ENCODE measurements at regions not wholly inside any gene's neighbourhood (a gene's known extent, or its start where the extent isn't known, plus 50 kb on each side); places are given as distances from the start of the nearest gene placed in this dataset.
A peak's percentile ranks its signal among the peaks of the same experiment; 100 is the strongest.
"Not testable (repeated sequence)": the region's sequence is repeated elsewhere in the genome, so short reads cannot be mapped to it uniquely, and the experiment has no call there.

GRCh38 chrX:52585892-52586291 is 68.8 kb downstream of the SSX7 start:
- H3K36me3 ChIP-seq (ENCODE audit: control insufficient read depth in 2 of 2, extremely low read depth in 1 of 2, insufficient read depth in 1 of 2, low read length in 1 of 2): no peaks in the 10 kb centered on the region
- Mint-ChIP-seq H3K27me3 (peaks cover 4 to 20% of the 10 kb centered on the region in 2 donors), H3K36me3 (no peaks in the 10 kb centered on the region), H3K4me3 (no peak overlapping the region), H3K4me1 (no peaks in the 10 kb centered on the region), H3K27ac (no peak overlapping the region), H3K9me3 (no peaks in the 10 kb centered on the region)
- H3K27ac ChIP-seq (ENCODE audit: low read length): no peak overlapping the region
- H3K9me3 ChIP-seq: no peaks in the 10 kb centered on the region
- no peaks in the 10 kb centered on the region for H3K27me3 ChIP-seq (replicated peaks in 1 of 2; ENCODE audit: control insufficient read depth in 2 of 2, extremely low read depth in 1 of 2, insufficient read depth in 2 of 2, low read length in 1 of 2)
- no peaks in the 10 kb centered on the region for H3K4me1 ChIP-seq (ENCODE audit: control insufficient read depth in 1 of 2, extremely low read depth in 1 of 2, insufficient read depth in 2 of 2, low read length in 2 of 2)
- ChIA-PET CTCF (no interaction called here), POLR2A (no interaction called here)
- ATAC-seq (replicated peaks in 1 of 4): no peak
- WGBS (ENCODE audit: insufficient coverage): no CpG with 5 or more reads among the region's 3 CpGs
- no peak overlapping the region for H3K4me3 ChIP-seq (ENCODE audit: control insufficient read depth in 1 of 2, extremely low read depth in 1 of 2, low read length in 1 of 2)
- DNase-seq: no peak

GRCh38 chrX:52577464-52578173 is 60.8 kb upstream of the XAGE1B start:
- POLR2A ChIA-PET: no interaction called here
- CTCF ChIA-PET: no interaction called here
- H3K4me3 Mint-ChIP-seq: no peak overlapping the region

GRCh38 chrX:52576946-52577345 is 60.1 kb upstream of the XAGE1B start:
- peaks cover 1 to 5% (median 2%) of the 10 kb centered on the region in 3 donors for H3K4me1 Mint-ChIP-seq
- POLR2A ChIA-PET: no interaction called here
- Histone ChIP-seq H3K27ac (ENCODE audit: low read length) (no peak overlapping the region), H3K27me3 (replicated peaks in 1 of 2; ENCODE audit: control insufficient read depth in 2 of 2, extremely low read depth in 1 of 2, insufficient read depth in 2 of 2, low read length in 1 of 2) (peaks cover 0 to 4% of the 10 kb centered on the region in 2 experiments), H3K4me1 (ENCODE audit: control insufficient read depth in 1 of 2, extremely low read depth in 1 of 2, insufficient read depth in 2 of 2, low read length in 2 of 2) (no peaks in the 10 kb centered on the region), H3K4me3 (ENCODE audit: control insufficient read depth in 1 of 2, extremely low read depth in 1 of 2, low read length in 1 of 2) (no peak overlapping the region), H3K9me3 (no peaks in the 10 kb centered on the region), H3K36me3 (ENCODE audit: control insufficient read depth in 2 of 2, extremely low read depth in 1 of 2, insufficient read depth in 1 of 2, low read length in 1 of 2) (no peaks in the 10 kb centered on the region)
- H3K9me3 Mint-ChIP-seq: no peaks in the 10 kb centered on the region
- CTCF ChIA-PET: no interaction called here
- peaks cover 2 to 5% of the 10 kb centered on the region in 2 donors for H3K27me3 Mint-ChIP-seq
- DNase-seq (no peak), ATAC-seq (replicated peaks in 1 of 4) (no peak)
- H3K36me3 Mint-ChIP-seq: no peaks in the 10 kb centered on the region
- H3K4me3 Mint-ChIP-seq: no peak overlapping the region
- no CpG with 5 or more reads among the region's 8 CpGs for WGBS (ENCODE audit: insufficient coverage)
- no peak overlapping the region for H3K27ac Mint-ChIP-seq

More at GRCh38 chrX:52577464-52578173, 60.8 kb upstream of the XAGE1B start:
- DNase-seq: no peak
- peaks cover 5 to 10% of the 10 kb centered on the region in 2 donors for H3K27me3 Mint-ChIP-seq
- no peak overlapping the region for H3K27ac Mint-ChIP-seq
- Histone ChIP-seq H3K4me3 (ENCODE audit: control insufficient read depth in 1 of 2, extremely low read depth in 1 of 2, low read length in 1 of 2) (no peak overlapping the region), H3K27ac (ENCODE audit: low read length) (no peak overlapping the region), H3K4me1 (ENCODE audit: control insufficient read depth in 1 of 2, extremely low read depth in 1 of 2, insufficient read depth in 2 of 2, low read length in 2 of 2) (no peaks in the 10 kb centered on the region), H3K27me3 (replicated peaks in 1 of 2; ENCODE audit: control insufficient read depth in 2 of 2, extremely low read depth in 1 of 2, insufficient read depth in 2 of 2, low read length in 1 of 2) (peaks cover 0 to 4% of the 10 kb centered on the region in 2 experiments), H3K9me3 (no peaks in the 10 kb centered on the region), H3K36me3 (ENCODE audit: control insufficient read depth in 2 of 2, extremely low read depth in 1 of 2, insufficient read depth in 1 of 2, low read length in 1 of 2) (no peaks in the 10 kb centered on the region)
- H3K9me3 Mint-ChIP-seq: no peaks in the 10 kb centered on the region
- H3K4me1 Mint-ChIP-seq: peaks cover 1 to 5% (median 2%) of the 10 kb centered on the region in 3 donors
- no peaks in the 10 kb centered on the region for H3K36me3 Mint-ChIP-seq
- WGBS (ENCODE audit: insufficient coverage): 79% methylated on average over 3 of the region's 15 CpGs
- no peak for ATAC-seq (replicated peaks in 1 of 4)

- H3K4me3 Mint-ChIP-seq: no peak overlapping the region
- H3K4me3 ChIP-seq (ENCODE audit: control insufficient read depth in 1 of 2, extremely low read depth in 1 of 2, low read length in 1 of 2): no peak overlapping the region
- no peaks in the 10 kb centered on the region for H3K36me3 ChIP-seq (ENCODE audit: control insufficient read depth in 2 of 2, extremely low read depth in 1 of 2, insufficient read depth in 1 of 2, low read length in 1 of 2)
- ChIA-PET CTCF (interaction anchor here in 1 of 2 donors (1.3 kb wide), 1 partner anchor 419 kb away, joined by 4 read pairs; no protein-coding TSS in a partner anchor), POLR2A (no interaction called here)
- peaks cover 1 to 5% (median 2%) of the 10 kb centered on the region in 3 donors for H3K4me1 Mint-ChIP-seq
- ATAC-seq (replicated peaks in 1 of 4): no peak
- 60% methylated on average over 2 of the region's 5 CpGs for WGBS (ENCODE audit: insufficient coverage)
- no peaks in the 10 kb centered on the region for H3K9me3 ChIP-seq
- DNase-seq: no peak
- H3K27me3 ChIP-seq (replicated peaks in 1 of 2; ENCODE audit: control insufficient read depth in 2 of 2, extremely low read depth in 1 of 2, insufficient read depth in 2 of 2, low read length in 1 of 2): peaks cover 0 to 4% of the 10 kb centered on the region in 2 experiments
- H3K4me1 ChIP-seq (ENCODE audit: control insufficient read depth in 1 of 2, extremely low read depth in 1 of 2, insufficient read depth in 2 of 2, low read length in 2 of 2): no peaks in the 10 kb centered on the region
- H3K27ac ChIP-seq (ENCODE audit: low read length): no peak overlapping the region
- no peaks in the 10 kb centered on the region for H3K36me3 Mint-ChIP-seq
- H3K27ac Mint-ChIP-seq: no peak overlapping the region
- H3K9me3 Mint-ChIP-seq: no peaks in the 10 kb centered on the region
- peaks cover 2 to 5% of the 10 kb centered on the region in 2 donors for H3K27me3 Mint-ChIP-seq
These were observed 59.6 kb upstream of the XAGE1B start for GRCh38 chrX:52576474-52576873.

GRCh38 chrX:52574416-52575275 is 57.8 kb upstream of the XAGE1B start:
- H3K4me3 Mint-ChIP-seq: no peak overlapping the region
- ChIA-PET POLR2A (no interaction called here), CTCF (no interaction called here)
- ATAC-seq (replicated peaks in 1 of 4) (no peak), DNase-seq (peak in 14 of 35 experiments; percentile 1 to 51 (median 4))
- H3K4me1 Mint-ChIP-seq: peaks cover 1 to 5% (median 2%) of the 10 kb centered on the region in 3 donors
- no CpG with 5 or more reads among the region's 15 CpGs for WGBS (ENCODE audit: insufficient coverage)
- H3K36me3 ChIP-seq (ENCODE audit: control insufficient read depth in 2 of 2, extremely low read depth in 1 of 2, insufficient read depth in 1 of 2, low read length in 1 of 2): no peaks in the 10 kb centered on the region
- H3K36me3 Mint-ChIP-seq: no peaks in the 10 kb centered on the region
- H3K27ac Mint-ChIP-seq: no peak overlapping the region
- no peak overlapping the region for H3K4me3 ChIP-seq (ENCODE audit: control insufficient read depth in 1 of 2, extremely low read depth in 1 of 2, low read length in 1 of 2)
- H3K9me3 ChIP-seq: no peaks in the 10 kb centered on the region
- peaks cover 0 to 4% of the 10 kb centered on the region in 2 experiments for H3K27me3 ChIP-seq (replicated peaks in 1 of 2; ENCODE audit: control insufficient read depth in 2 of 2, extremely low read depth in 1 of 2, insufficient read depth in 2 of 2, low read length in 1 of 2)
- peaks cover 2 to 5% of the 10 kb centered on the region in 2 donors for H3K27me3 Mint-ChIP-seq
- no peaks in the 10 kb centered on the region for H3K9me3 Mint-ChIP-seq
- H3K4me1 ChIP-seq (ENCODE audit: control insufficient read depth in 1 of 2, extremely low read depth in 1 of 2, insufficient read depth in 2 of 2, low read length in 2 of 2): no peaks in the 10 kb centered on the region
- H3K27ac ChIP-seq (ENCODE audit: low read length): no peak overlapping the region

GRCh38 chrX:52568146-52568545 is 51.3 kb upstream of the XAGE1B start:
- H3K9me3 ChIP-seq; H3K36me3 Mint-ChIP-seq; ATAC-seq (replicated peaks in 1 of 4); H3K4me1 ChIP-seq (ENCODE audit: control insufficient read depth in 1 of 2, extremely low read depth in 1 of 2, insufficient read depth in 2 of 2, low read length in 2 of 2); H3K27ac ChIP-seq (ENCODE audit: low read length); H3K4me1 Mint-ChIP-seq; H3K27ac Mint-ChIP-seq; CTCF ChIA-PET; DNase-seq; H3K4me3 ChIP-seq (ENCODE audit: control insufficient read depth in 1 of 2, extremely low read depth in 1 of 2, low read length in 1 of 2); H3K27me3 ChIP-seq (replicated peaks in 1 of 2; ENCODE audit: control insufficient read depth in 2 of 2, extremely low read depth in 1 of 2, insufficient read depth in 2 of 2, low read length in 1 of 2); H3K36me3 ChIP-seq (ENCODE audit: control insufficient read depth in 2 of 2, extremely low read depth in 1 of 2, insufficient read depth in 1 of 2, low read length in 1 of 2); POLR2A ChIA-PET; H3K4me3 Mint-ChIP-seq; H3K9me3 Mint-ChIP-seq: not testable (repeated sequence)
- peaks cover 5 to 12% of the 10 kb centered on the region in 2 donors for H3K27me3 Mint-ChIP-seq
- no CpG with 5 or more reads among the region's 12 CpGs for WGBS (ENCODE audit: insufficient coverage)

Measured in T-cell (primary cell).